ENCODE measurements at regions not wholly inside any gene's neighbourhood (a gene's known extent, or its start where the extent isn't known, plus 50 kb on each side); places are given as distances from the start of the nearest gene placed in this dataset.

DNA sequence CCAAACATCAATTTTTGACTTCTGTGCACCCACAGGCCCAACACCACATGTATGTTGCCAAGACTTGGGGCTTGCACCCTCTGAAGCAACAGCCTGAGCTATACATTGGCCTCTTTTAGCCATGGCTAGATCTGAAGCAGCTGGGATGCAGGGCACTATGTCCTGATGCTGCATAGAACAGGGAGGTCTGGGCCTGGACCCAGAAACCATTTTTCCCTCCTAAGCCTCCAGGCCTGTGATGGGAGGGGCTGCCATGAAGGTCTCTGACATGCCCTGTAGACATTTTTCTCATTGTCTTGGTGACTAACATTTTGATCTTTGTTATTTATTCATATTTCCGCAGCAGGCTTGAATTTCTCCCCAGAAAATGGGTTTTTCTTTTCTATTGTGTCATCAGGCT is 330.0 kb downstream of the PYDC2 start:
- Histone ChIP-seq H3K27me3 (no peaks in the 10 kb centered on the region), H3K4me1 (no peaks in the 10 kb centered on the region), H3K36me3 (no peaks in the 10 kb centered on the region), H3K4me3 (replicated peaks in 1 of 3) (no peak overlapping the region), H3K27ac (no peak overlapping the region), H3K9me3 (no peaks in the 10 kb centered on the region)
- no peak for TF ChIP-seq POLR2A (IDR thresholded peaks at IDR 0.05)
- TF ChIP-seq, protein P1, sequence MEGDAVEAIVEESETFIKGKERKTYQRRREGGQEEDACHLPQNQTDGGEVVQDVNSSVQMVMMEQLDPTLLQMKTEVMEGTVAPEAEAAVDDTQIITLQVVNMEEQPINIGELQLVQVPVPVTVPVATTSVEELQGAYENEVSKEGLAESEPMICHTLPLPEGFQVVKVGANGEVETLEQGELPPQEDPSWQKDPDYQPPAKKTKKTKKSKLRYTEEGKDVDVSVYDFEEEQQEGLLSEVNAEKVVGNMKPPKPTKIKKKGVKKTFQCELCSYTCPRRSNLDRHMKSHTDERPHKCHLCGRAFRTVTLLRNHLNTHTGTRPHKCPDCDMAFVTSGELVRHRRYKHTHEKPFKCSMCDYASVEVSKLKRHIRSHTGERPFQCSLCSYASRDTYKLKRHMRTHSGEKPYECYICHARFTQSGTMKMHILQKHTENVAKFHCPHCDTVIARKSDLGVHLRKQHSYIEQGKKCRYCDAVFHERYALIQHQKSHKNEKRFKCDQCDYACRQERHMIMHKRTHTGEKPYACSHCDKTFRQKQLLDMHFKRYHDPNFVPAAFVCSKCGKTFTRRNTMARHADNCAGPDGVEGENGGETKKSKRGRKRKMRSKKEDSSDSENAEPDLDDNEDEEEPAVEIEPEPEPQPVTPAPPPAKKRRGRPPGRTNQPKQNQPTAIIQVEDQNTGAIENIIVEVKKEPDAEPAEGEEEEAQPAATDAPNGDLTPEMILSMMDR (IDR thresholded peaks at IDR 0.05), result no peak
- 90 to 95% methylated on average over 1 of the region's 1 CpG for WGBS, 2 donors
- DNase-seq, result no peak
- intact Hi-C loops (cut with DNase I), result no loop called here

DNA sequence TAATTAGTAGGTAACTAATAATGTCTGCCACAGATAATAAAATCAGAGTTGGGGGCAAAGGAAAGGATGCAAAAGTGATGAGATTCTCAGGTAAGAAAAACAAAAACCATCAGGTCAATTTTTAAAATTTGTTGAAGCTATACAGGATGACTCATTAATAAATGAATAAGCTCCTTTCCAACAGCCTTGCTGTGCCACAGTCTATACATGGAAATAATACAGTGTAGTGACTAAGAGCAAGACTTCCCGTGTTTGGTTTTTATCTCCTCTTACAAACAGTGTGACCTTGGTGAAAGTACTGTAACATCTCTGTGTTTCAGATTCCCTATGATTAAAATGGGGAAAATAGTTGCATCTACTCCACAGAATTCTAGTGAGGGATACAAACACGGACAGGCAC is 331.6 kb downstream of the PYDC2 start:
- no peak for DNase-seq
- Histone ChIP-seq H3K9me3 (no peaks in the 10 kb centered on the region), H3K27me3 (no peaks in the 10 kb centered on the region), H3K4me1 (no peaks in the 10 kb centered on the region), H3K27ac (no peak overlapping the region), H3K36me3 (no peaks in the 10 kb centered on the region), H3K4me3 (replicated peaks in 1 of 3) (no peak overlapping the region)
- WGBS, 2 donors, result 86 to 88% methylated on average over 2 of the region's 2 CpGs
- no peak for TF ChIP-seq POLR2A (IDR thresholded peaks at IDR 0.05)
- TF ChIP-seq, protein P1 (IDR thresholded peaks at IDR 0.05), result no peak
- intact Hi-C loops (cut with DNase I), result no loop called here

DNA sequence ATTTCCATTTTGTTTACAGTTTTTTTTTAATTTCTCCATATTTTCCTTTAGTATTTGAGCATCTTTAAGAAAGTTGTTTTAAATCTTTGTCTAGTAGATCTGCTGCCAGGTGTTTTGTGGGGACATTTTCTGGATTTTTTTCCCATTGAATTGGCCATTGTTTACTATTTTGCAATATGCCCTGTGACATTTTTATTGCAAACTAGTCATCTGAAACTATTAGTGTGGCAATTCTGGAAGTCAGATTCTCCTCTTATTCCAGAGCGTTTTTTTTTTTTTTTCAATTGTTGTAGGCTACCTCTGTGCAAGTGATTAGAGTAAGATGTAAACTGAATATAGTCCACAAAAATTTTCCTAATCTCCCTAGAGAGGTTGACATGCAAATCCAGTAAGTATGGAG is 334.2 kb downstream of the PYDC2 start:
- 90 to 97% methylated on average over 1 of the region's 1 CpG for WGBS, 2 donors
- TF ChIP-seq, protein P1 (IDR thresholded peaks at IDR 0.05), result no peak
- no peak for TF ChIP-seq POLR2A (IDR thresholded peaks at IDR 0.05)
- no peak for DNase-seq
- no peaks in the 10 kb centered on the region for H3K27me3 ChIP-seq
- no peak overlapping the region for H3K4me3 ChIP-seq (replicated peaks in 1 of 3)
- H3K9me3 ChIP-seq, result no peaks in the 10 kb centered on the region
- no peaks in the 10 kb centered on the region for H3K36me3 ChIP-seq
- H3K27ac ChIP-seq, result no peak overlapping the region
- intact Hi-C loops (cut with DNase I), result no loop called here
- no peaks in the 10 kb centered on the region for H3K4me1 ChIP-seq

DNA sequence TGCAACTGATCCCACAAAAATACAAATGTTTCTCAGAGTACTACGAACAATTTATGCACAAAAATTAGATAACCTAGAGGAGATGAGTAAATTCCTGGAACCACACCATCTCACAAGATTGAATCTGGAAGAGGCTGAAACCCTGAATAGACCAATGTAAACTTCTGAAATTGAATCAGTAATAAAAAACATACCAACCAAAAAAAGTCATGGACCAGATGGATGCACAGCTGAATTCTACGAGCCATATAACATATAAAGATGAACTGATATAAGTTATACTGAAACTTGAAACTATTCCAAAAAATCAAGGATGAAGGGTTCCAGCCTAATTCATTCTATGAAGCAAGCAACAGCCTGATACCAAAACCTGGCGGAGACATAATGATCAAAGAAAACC is 336.3 kb downstream of the PYDC2 start:
- H3K9me3 ChIP-seq, result no peaks in the 10 kb centered on the region
- no peak for DNase-seq
- 97% methylated on average over 3 of the region's 3 CpGs for WGBS, 2 donors
- H3K4me3 ChIP-seq (replicated peaks in 1 of 3), result no peak overlapping the region
- no peaks in the 10 kb centered on the region for H3K27me3 ChIP-seq
- no peaks in the 10 kb centered on the region for H3K36me3 ChIP-seq
- TF ChIP-seq POLR2A (IDR thresholded peaks at IDR 0.05), result no peak
- TF ChIP-seq, protein P1 (IDR thresholded peaks at IDR 0.05), result no peak
- H3K27ac ChIP-seq, result no peak overlapping the region
- H3K4me1 ChIP-seq, result no peaks in the 10 kb centered on the region
- intact Hi-C loops (cut with DNase I), result no loop called here

DNA sequence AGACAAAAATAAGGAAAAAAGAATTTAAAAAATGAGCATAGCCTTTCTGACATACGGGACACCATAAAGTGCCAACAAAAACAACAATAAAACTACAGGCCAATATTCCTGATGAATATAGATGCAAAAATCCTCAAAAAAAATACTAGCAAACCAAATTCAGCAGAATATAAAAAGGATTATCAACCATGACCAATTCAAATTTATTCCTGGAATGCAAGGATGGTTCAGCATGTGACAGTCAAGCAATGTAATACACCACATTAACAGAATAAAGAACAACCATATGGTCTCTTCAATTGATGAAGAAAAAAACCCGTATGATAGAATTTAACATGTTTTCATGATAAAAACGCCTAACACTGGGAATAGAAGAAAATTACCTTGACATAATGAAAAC is 341.7 kb downstream of the PYDC2 start:
- H3K4me1 ChIP-seq, result no peaks in the 10 kb centered on the region
- DNase-seq, result no peak
- no peak overlapping the region for H3K27ac ChIP-seq
- no peak overlapping the region for H3K4me3 ChIP-seq (replicated peaks in 1 of 3)
- no peaks in the 10 kb centered on the region for H3K36me3 ChIP-seq
- no peak for TF ChIP-seq POLR2A (IDR thresholded peaks at IDR 0.05)
- TF ChIP-seq, protein P1 (IDR thresholded peaks at IDR 0.05), result no peak
- H3K27me3 ChIP-seq, result no peaks in the 10 kb centered on the region
- H3K9me3 ChIP-seq, result no peaks in the 10 kb centered on the region
- WGBS, 2 donors, result 73 to 74% methylated on average over 3 of the region's 3 CpGs
- intact Hi-C loops (cut with DNase I), result no loop called here
